ENCODE measurements at regions not wholly inside any gene's neighbourhood (a gene's known extent, or its start where the extent isn't known, plus 50 kb on each side); places are given as distances from the start of the nearest gene placed in this dataset.

DNA sequence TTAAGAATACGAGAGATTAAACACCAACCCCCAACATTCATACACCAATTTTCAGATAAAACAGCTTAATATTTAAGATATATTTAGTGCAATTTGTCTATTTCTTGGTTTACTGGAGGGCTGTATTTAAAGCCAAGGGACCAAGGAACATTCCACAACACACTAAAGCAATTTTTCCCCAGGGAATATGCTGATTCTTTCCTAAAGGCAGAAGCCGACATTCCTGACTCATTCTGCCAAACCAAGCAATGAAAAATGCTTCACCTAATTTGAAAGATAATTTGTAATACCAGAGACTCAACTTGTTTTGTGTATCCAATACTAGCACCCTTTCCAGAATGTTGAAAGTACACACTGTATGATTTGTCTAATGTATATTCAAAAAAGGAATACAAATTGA lies 1267.6 kb upstream of the PIK3C3 start:
- ATAC-seq: no peak

More for the DNA sequence above, 1267.6 kb upstream of the PIK3C3 start:
- H3K27me3 Mint-ChIP-seq (ENCODE audit: insufficient read depth, low read depth, poor library complexity): no peaks in the 10 kb centered on the region
- H3K27ac Mint-ChIP-seq: no peak overlapping the region
- Histone ChIP-seq H2AFZ (no peak overlapping the region), H3K4me3 (no peak overlapping the region), H3K79me2 (replicated peaks; ENCODE audit: insufficient read depth) (no peaks in the 10 kb centered on the region), H3K4me2 (no peak overlapping the region), H3K36me3 (ENCODE audit: insufficient read depth) (no peaks in the 10 kb centered on the region), H4K20me1 (replicated peaks; ENCODE audit: insufficient read depth) (no peaks in the 10 kb centered on the region), H3F3A (replicated peaks; ENCODE audit: low read depth) (no peaks in the 10 kb centered on the region), H3K27me3 (ENCODE audit: insufficient read depth) (no peaks in the 10 kb centered on the region), H3K27ac (ENCODE audit: low read depth) (no peak overlapping the region), H3K4me1 (ENCODE audit: insufficient read depth) (no peaks in the 10 kb centered on the region), H3K9me2 (ENCODE audit: insufficient read depth) (no peaks in the 10 kb centered on the region)
- DNase-seq (ENCODE audit: low spot score): peak; percentile 32
- H3K4me1 Mint-ChIP-seq: no peaks in the 10 kb centered on the region
- no peak overlapping the region for H3K4me3 Mint-ChIP-seq
- H3K36me3 Mint-ChIP-seq (ENCODE audit: low read depth): no peaks in the 10 kb centered on the region
- no peak for TF ChIP-seq NANOG (IDR thresholded peaks at IDR 0.05; ENCODE audit: borderline replicate concordance)
- TF ChIP-seq, protein P1, sequence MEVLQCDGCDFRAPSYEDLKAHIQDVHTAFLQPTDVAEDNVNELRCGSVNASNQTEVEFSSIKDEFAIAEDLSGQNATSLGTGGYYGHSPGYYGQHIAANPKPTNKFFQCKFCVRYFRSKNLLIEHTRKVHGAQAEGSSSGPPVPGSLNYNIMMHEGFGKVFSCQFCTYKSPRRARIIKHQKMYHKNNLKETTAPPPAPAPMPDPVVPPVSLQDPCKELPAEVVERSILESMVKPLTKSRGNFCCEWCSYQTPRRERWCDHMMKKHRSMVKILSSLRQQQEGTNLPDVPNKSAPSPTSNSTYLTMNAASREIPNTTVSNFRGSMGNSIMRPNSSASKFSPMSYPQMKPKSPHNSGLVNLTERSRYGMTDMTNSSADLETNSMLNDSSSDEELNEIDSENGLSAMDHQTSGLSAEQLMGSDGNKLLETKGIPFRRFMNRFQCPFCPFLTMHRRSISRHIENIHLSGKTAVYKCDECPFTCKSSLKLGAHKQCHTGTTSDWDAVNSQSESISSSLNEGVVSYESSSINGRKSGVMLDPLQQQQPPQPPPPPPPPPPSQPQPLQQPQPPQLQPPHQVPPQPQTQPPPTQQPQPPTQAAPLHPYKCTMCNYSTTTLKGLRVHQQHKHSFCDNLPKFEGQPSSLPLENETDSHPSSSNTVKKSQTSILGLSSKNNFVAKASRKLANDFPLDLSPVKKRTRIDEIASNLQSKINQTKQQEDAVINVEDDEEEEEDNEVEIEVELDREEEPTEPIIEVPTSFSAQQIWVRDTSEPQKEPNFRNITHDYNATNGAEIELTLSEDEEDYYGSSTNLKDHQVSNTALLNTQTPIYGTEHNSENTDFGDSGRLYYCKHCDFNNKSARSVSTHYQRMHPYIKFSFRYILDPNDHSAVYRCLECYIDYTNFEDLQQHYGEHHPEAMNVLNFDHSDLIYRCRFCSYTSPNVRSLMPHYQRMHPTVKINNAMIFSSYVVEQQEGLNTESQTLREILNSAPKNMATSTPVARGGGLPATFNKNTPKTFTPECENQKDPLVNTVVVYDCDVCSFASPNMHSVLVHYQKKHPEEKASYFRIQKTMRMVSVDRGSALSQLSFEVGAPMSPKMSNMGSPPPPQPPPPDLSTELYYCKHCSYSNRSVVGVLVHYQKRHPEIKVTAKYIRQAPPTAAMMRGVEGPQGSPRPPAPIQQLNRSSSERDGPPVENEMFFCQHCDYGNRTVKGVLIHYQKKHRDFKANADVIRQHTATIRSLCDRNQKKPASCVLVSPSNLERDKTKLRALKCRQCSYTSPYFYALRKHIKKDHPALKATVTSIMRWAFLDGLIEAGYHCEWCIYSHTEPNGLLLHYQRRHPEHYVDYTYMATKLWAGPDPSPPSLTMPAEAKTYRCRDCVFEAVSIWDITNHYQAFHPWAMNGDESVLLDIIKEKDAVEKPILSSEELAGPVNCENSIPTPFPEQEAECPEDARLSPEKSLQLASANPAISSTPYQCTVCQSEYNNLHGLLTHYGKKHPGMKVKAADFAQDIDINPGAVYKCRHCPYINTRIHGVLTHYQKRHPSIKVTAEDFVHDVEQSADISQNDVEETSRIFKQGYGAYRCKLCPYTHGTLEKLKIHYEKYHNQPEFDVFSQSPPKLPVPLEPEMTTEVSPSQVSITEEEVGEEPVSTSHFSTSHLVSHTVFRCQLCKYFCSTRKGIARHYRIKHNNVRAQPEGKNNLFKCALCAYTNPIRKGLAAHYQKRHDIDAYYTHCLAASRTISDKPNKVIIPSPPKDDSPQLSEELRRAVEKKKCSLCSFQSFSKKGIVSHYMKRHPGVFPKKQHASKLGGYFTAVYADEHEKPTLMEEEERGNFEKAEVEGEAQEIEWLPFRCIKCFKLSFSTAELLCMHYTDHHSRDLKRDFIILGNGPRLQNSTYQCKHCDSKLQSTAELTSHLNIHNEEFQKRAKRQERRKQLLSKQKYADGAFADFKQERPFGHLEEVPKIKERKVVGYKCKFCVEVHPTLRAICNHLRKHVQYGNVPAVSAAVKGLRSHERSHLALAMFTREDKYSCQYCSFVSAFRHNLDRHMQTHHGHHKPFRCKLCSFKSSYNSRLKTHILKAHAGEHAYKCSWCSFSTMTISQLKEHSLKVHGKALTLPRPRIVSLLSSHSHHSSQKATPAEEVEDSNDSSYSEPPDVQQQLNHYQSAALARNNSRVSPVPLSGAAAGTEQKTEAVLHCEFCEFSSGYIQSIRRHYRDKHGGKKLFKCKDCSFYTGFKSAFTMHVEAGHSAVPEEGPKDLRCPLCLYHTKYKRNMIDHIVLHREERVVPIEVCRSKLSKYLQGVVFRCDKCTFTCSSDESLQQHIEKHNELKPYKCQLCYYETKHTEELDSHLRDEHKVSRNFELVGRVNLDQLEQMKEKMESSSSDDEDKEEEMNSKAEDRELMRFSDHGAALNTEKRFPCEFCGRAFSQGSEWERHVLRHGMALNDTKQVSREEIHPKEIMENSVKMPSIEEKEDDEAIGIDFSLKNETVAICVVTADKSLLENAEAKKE (CRISPR knock-in tag; IDR thresholded peaks at IDR 0.05): no peak
- no peak for TF ChIP-seq CREB1 (CRISPR knock-in tag; IDR thresholded peaks at IDR 0.05; ENCODE audit: low read depth)
- TF ChIP-seq, protein P2, sequence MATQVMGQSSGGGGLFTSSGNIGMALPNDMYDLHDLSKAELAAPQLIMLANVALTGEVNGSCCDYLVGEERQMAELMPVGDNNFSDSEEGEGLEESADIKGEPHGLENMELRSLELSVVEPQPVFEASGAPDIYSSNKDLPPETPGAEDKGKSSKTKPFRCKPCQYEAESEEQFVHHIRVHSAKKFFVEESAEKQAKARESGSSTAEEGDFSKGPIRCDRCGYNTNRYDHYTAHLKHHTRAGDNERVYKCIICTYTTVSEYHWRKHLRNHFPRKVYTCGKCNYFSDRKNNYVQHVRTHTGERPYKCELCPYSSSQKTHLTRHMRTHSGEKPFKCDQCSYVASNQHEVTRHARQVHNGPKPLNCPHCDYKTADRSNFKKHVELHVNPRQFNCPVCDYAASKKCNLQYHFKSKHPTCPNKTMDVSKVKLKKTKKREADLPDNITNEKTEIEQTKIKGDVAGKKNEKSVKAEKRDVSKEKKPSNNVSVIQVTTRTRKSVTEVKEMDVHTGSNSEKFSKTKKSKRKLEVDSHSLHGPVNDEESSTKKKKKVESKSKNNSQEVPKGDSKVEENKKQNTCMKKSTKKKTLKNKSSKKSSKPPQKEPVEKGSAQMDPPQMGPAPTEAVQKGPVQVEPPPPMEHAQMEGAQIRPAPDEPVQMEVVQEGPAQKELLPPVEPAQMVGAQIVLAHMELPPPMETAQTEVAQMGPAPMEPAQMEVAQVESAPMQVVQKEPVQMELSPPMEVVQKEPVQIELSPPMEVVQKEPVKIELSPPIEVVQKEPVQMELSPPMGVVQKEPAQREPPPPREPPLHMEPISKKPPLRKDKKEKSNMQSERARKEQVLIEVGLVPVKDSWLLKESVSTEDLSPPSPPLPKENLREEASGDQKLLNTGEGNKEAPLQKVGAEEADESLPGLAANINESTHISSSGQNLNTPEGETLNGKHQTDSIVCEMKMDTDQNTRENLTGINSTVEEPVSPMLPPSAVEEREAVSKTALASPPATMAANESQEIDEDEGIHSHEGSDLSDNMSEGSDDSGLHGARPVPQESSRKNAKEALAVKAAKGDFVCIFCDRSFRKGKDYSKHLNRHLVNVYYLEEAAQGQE (IDR thresholded peaks at IDR 0.05; ENCODE audit: unreplicated experiment): no peak
- no peak for TF ChIP-seq EZH2phosphoT487 (IDR thresholded peaks at IDR 0.05; ENCODE audit: unreplicated experiment)
- no peak for TF ChIP-seq JUNB (IDR thresholded peaks at IDR 0.05; ENCODE audit: unreplicated experiment)
- no peak for TF ChIP-seq ZNF331 (CRISPR knock-in tag; IDR thresholded peaks at IDR 0.05; ENCODE audit: low read depth)
- TF ChIP-seq, protein P3, sequence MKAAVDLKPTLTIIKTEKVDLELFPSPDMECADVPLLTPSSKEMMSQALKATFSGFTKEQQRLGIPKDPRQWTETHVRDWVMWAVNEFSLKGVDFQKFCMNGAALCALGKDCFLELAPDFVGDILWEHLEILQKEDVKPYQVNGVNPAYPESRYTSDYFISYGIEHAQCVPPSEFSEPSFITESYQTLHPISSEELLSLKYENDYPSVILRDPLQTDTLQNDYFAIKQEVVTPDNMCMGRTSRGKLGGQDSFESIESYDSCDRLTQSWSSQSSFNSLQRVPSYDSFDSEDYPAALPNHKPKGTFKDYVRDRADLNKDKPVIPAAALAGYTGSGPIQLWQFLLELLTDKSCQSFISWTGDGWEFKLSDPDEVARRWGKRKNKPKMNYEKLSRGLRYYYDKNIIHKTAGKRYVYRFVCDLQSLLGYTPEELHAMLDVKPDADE (IDR thresholded peaks at IDR 0.05): no peak
- no peak for TF ChIP-seq EZH2 (IDR thresholded peaks at IDR 0.05; ENCODE audit: low read depth, unreplicated experiment)
- TF ChIP-seq ZNF114 (CRISPR knock-in tag; IDR thresholded peaks at IDR 0.05): no peak
- TF ChIP-seq, protein P4, sequence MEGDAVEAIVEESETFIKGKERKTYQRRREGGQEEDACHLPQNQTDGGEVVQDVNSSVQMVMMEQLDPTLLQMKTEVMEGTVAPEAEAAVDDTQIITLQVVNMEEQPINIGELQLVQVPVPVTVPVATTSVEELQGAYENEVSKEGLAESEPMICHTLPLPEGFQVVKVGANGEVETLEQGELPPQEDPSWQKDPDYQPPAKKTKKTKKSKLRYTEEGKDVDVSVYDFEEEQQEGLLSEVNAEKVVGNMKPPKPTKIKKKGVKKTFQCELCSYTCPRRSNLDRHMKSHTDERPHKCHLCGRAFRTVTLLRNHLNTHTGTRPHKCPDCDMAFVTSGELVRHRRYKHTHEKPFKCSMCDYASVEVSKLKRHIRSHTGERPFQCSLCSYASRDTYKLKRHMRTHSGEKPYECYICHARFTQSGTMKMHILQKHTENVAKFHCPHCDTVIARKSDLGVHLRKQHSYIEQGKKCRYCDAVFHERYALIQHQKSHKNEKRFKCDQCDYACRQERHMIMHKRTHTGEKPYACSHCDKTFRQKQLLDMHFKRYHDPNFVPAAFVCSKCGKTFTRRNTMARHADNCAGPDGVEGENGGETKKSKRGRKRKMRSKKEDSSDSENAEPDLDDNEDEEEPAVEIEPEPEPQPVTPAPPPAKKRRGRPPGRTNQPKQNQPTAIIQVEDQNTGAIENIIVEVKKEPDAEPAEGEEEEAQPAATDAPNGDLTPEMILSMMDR (conservative IDR thresholded peaks at IDR 0.05; ENCODE audit: low read depth in 2 of 2): no peak
- no peak for TF ChIP-seq STAT1 (IDR thresholded peaks at IDR 0.05; ENCODE audit: unreplicated experiment)
- no peak for TF ChIP-seq POLR2AphosphoS5 (IDR thresholded peaks at IDR 0.05; ENCODE audit: low read depth)
- no peaks in the 10 kb centered on the region for H3K9me3 Mint-ChIP-seq

Data from GM23338 (cell line).